ENCODE measurements at regions not wholly inside any gene's neighbourhood (a gene's known extent, or its start where the extent isn't known, plus 50 kb on each side); places are given as distances from the start of the nearest gene placed in this dataset.

DNA sequence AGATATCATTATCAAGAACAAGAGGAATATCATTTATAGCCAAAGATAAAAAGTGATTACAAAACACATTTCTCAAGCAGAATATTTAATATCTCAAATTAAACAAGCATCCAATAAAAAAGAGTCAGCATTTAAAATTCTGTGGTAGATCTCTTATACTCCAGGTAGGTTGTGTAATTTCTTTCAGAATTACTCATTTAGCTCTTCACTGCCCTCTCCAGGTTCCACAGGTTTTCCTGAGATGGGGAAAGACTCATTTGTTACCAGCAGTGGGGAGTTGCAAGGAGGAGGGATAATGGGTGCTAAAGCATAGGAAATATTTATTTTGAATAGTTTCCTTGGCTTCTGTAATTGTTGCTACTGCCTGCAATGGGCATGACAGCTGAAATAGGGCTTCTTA is 83.1 kb upstream of the RASGRP1 start:
- Histone ChIP-seq H2BK120ac (replicated peaks; ENCODE audit: low read depth, low read length) (no peak overlapping the region), H2BK5ac (ENCODE audit: low read depth, low read length) (no peak overlapping the region), H2BK20ac (ENCODE audit: low read length) (no peak overlapping the region), H3K27me3 (replicated peaks in 1 of 4; ENCODE audit: control insufficient read depth in 3 of 4, extremely low read depth in 1 of 4, insufficient read depth in 3 of 4, low read length in 3 of 4) (no peaks in the 10 kb centered on the region), H3K9me3 (ENCODE audit: insufficient read depth in 2 of 2, low read depth in 1 of 2, low read length in 1 of 2) (no peaks in the 10 kb centered on the region; a peak in 1 of 4 replicates), H2BK12ac (ENCODE audit: low read depth, low read length) (no peak overlapping the region), H3K18ac (ENCODE audit: extremely low read depth, low read length) (no peak overlapping the region), H3K4me3 (ENCODE audit: extremely low read depth in 1 of 4, insufficient read depth in 2 of 4, low read depth in 3 of 4, low read length in 4 of 4) (no peak overlapping the region), H3K4ac (replicated peaks; ENCODE audit: insufficient read length, low read depth, low read length) (no peak overlapping the region), H4K20me1 (replicated peaks in 1 of 2; ENCODE audit: control insufficient read depth in 1 of 2, insufficient read depth in 2 of 2, low read length in 2 of 2) (no peaks in the 10 kb centered on the region), H2AFZ (ENCODE audit: low read length) (no peak overlapping the region), H4K91ac (replicated peaks; ENCODE audit: insufficient read length, low read length) (no peak overlapping the region), H4K5ac (ENCODE audit: insufficient read length, low read depth, low read length) (no peak overlapping the region), H3K23ac (ENCODE audit: insufficient read length) (no peak overlapping the region), H3K56ac (replicated peaks; ENCODE audit: insufficient read length, low read depth, low read length) (no peak overlapping the region), H3K4me2 (ENCODE audit: insufficient read depth in 1 of 2, low read depth in 2 of 2, low read length in 2 of 2) (no peak overlapping the region), H3K4me1 (replicated peaks in 1 of 4; ENCODE audit: control insufficient read depth in 3 of 4, insufficient read depth in 4 of 4, low read length in 3 of 4) (peaks cover 0 to 1% (median 0%) of the 10 kb centered on the region in 4 experiments; a peak in 1 of 7 replicates), H3K36me3 (ENCODE audit: control insufficient read depth in 2 of 4, insufficient read depth in 4 of 4, low read length in 3 of 4) (no peaks in the 10 kb centered on the region), H3K23me2 (ENCODE audit: low read depth, low read length) (no peaks in the 10 kb centered on the region), H4K8ac (ENCODE audit: extremely low read depth, insufficient read depth, low read length) (no peak overlapping the region), H3K27ac (ENCODE audit: low read depth, low read length) (no peak overlapping the region), H2AK5ac (ENCODE audit: low read depth, low read length) (no peak overlapping the region), H3K79me1 (ENCODE audit: low read depth, low read length) (no peaks in the 10 kb centered on the region), H3K79me2 (ENCODE audit: control insufficient read depth in 1 of 2, insufficient read depth in 2 of 2, low read length in 2 of 2) (no peaks in the 10 kb centered on the region), H2BK15ac (ENCODE audit: low read length) (no peak overlapping the region), H3K9ac (replicated peaks in 1 of 4; ENCODE audit: extremely low read depth in 1 of 4, low read depth in 3 of 4, low read length in 3 of 4) (no peak overlapping the region), H3K14ac (ENCODE audit: insufficient read length) (no peak overlapping the region)
- ChIA-PET POLR2A (ENCODE audit: partially characterized antibody) (no interaction called here), CTCF (ENCODE audit: partially characterized antibody) (interaction anchor here (0.7 to 7.1 kb wide), 19 partner anchors 11 to 638 kb away, joined by 3 to 40 read pairs (median 6); partner anchors contain the start of gene RASGRP1)
- DNase-seq (ENCODE audit: low read depth in 1 of 2, low spot score in 2 of 2) (no peak), FAIRE-seq (no peak)
- TF ChIP-seq SRF (IDR thresholded peaks at IDR 0.05; ENCODE audit: low read depth, low read length) (no peak), BRCA1 (IDR thresholded peaks at IDR 0.05; ENCODE audit: low read depth, low read length) (no peak), SIN3A (conservative IDR thresholded peaks at IDR 0.05 in 1 of 2, IDR thresholded peaks at IDR 0.05 in 1 of 2; ENCODE audit: low read depth in 1 of 2, low read length in 2 of 2) (no peak), RAD21 (IDR thresholded peaks at IDR 0.05 in 1 of 2, conservative IDR thresholded peaks at IDR 0.05 in 1 of 2; ENCODE audit: low read depth in 2 of 2, low read length in 2 of 2) (peak; percentile 50 to 54), RFX5 (IDR thresholded peaks at IDR 0.05; ENCODE audit: borderline replicate concordance, low read depth, low read length) (no peak), KDM1A (IDR thresholded peaks at IDR 0.05; ENCODE audit: borderline replicate concordance, low read length) (no peak), USF2 (IDR thresholded peaks at IDR 0.05; ENCODE audit: low read length) (no peak), CEBPB (IDR thresholded peaks at IDR 0.05; ENCODE audit: low read depth, low read length) (peak; percentile 79; the same call in 1 of the 2 replicates), CREB1 (IDR thresholded peaks at IDR 0.05) (no peak), E2F6 (IDR thresholded peaks at IDR 0.05) (no peak)
- TF ChIP-seq, protein P1, sequence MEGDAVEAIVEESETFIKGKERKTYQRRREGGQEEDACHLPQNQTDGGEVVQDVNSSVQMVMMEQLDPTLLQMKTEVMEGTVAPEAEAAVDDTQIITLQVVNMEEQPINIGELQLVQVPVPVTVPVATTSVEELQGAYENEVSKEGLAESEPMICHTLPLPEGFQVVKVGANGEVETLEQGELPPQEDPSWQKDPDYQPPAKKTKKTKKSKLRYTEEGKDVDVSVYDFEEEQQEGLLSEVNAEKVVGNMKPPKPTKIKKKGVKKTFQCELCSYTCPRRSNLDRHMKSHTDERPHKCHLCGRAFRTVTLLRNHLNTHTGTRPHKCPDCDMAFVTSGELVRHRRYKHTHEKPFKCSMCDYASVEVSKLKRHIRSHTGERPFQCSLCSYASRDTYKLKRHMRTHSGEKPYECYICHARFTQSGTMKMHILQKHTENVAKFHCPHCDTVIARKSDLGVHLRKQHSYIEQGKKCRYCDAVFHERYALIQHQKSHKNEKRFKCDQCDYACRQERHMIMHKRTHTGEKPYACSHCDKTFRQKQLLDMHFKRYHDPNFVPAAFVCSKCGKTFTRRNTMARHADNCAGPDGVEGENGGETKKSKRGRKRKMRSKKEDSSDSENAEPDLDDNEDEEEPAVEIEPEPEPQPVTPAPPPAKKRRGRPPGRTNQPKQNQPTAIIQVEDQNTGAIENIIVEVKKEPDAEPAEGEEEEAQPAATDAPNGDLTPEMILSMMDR (IDR thresholded peaks at IDR 0.05; ENCODE audit: control extremely low read depth in 1 of 3, insufficient read depth in 1 of 3, low read depth in 1 of 3, low read length in 3 of 3): peak in 2 of 3 experiments; percentile 41 to 44; a peak in 3 of 4 replicates
